T1000 (cell line): ENCODE measurements at regions not wholly inside any gene's neighbourhood (a gene's known extent, or its start where the extent isn't known, plus 50 kb on each side); places are given as distances from the start of the nearest gene placed in this dataset.

Source experiments
- DNase-seq: peaks from one replicate; lab custom pipeline; 2025; ENCODE audit warnings: mixed read lengths; lab: John Stamatoyannopoulos, UW

GRCh38 chr5:9681706-9682105, 51.6 kb upstream of the TAS2R1 start:
- DNase-seq: no peak
